Loucy (cell line): ENCODE measurements at regions not wholly inside any gene's neighbourhood (a gene's known extent, or its start where the extent isn't known, plus 50 kb on each side); places are given as distances from the start of the nearest gene placed in this dataset.

Source experiments
- EZH2phosphoT487 ChIP-seq: fragments of 200-600 bp; IDR thresholded peaks from 2 replicates; pipeline ENCODE4 v1.6.1; 2018; ENCODE audit warnings: antibody characterized with exemption, mild to moderate bottlenecking, moderate library complexity, borderline replicate concordance
- TF ChIP-seq, protein P1 (sequence below): fragments of 200-600 bp; sonication (generic); conservative IDR thresholded peaks from 2 replicates; pipeline ENCODE4 v1.5.1; 2014; ENCODE audit warnings: mild to moderate bottlenecking, antibody characterized with exemption, low read length

- TF ChIP-seq, protein P1, sequence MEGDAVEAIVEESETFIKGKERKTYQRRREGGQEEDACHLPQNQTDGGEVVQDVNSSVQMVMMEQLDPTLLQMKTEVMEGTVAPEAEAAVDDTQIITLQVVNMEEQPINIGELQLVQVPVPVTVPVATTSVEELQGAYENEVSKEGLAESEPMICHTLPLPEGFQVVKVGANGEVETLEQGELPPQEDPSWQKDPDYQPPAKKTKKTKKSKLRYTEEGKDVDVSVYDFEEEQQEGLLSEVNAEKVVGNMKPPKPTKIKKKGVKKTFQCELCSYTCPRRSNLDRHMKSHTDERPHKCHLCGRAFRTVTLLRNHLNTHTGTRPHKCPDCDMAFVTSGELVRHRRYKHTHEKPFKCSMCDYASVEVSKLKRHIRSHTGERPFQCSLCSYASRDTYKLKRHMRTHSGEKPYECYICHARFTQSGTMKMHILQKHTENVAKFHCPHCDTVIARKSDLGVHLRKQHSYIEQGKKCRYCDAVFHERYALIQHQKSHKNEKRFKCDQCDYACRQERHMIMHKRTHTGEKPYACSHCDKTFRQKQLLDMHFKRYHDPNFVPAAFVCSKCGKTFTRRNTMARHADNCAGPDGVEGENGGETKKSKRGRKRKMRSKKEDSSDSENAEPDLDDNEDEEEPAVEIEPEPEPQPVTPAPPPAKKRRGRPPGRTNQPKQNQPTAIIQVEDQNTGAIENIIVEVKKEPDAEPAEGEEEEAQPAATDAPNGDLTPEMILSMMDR, result no peak
- no peak for TF ChIP-seq EZH2phosphoT487
Observed at GRCh38 chr10:116792817-116793216, 50.5 kb upstream of the HSPA12A start.
